Muscle layer of duodenum (tissue), 2 donors: ENCODE measurements at regions not wholly inside any gene's neighbourhood (a gene's known extent, or its start where the extent isn't known, plus 50 kb on each side); places are given as distances from the start of the nearest gene placed in this dataset.

Experiments used
- H3K27ac ChIP-seq: one replicate; pipeline ENCODE4 v1.7.0; 2013; ENCODE audit warnings: mild to moderate bottlenecking, low read length
- H3K27me3 ChIP-seq: one replicate; pipeline ENCODE4 v1.7.0; 2013; ENCODE audit warnings: low read depth, mild to moderate bottlenecking, control low read depth, low read length
- H3K36me3 ChIP-seq, 2 donors: one replicate each; pipeline ENCODE4 v1.7.0; 2013; ENCODE audit warnings: low read length in 2 of 2, control low read depth in 1 of 2, mild to moderate bottlenecking in 1 of 2; ENCODE audit not compliant: insufficient read depth in 2 of 2, control insufficient read depth in 1 of 2
- H3K4me1 ChIP-seq, 2 donors: one replicate each; pipeline ENCODE4 v1.7.0; 2013; ENCODE audit warnings: low read length in 2 of 2, mild to moderate bottlenecking in 2 of 2, control low read depth in 1 of 2, moderate library complexity in 1 of 2; ENCODE audit not compliant: insufficient read depth in 2 of 2, control insufficient read depth in 1 of 2
- H3K4me3 ChIP-seq, 2 donors: one replicate each; pipeline ENCODE4 v1.7.0; 2013; ENCODE audit warnings: low read length in 2 of 2, low read depth in 1 of 2, mild to moderate bottlenecking in 1 of 2
- H3K9me3 ChIP-seq, 2 donors: one replicate each; pipeline ENCODE4 v1.7.0; 2013; ENCODE audit warnings: low read length in 2 of 2, control low read depth in 1 of 2, mild to moderate bottlenecking in 1 of 2; ENCODE audit not compliant: control insufficient read depth in 1 of 2
- donor health status: healthy.

DNA sequence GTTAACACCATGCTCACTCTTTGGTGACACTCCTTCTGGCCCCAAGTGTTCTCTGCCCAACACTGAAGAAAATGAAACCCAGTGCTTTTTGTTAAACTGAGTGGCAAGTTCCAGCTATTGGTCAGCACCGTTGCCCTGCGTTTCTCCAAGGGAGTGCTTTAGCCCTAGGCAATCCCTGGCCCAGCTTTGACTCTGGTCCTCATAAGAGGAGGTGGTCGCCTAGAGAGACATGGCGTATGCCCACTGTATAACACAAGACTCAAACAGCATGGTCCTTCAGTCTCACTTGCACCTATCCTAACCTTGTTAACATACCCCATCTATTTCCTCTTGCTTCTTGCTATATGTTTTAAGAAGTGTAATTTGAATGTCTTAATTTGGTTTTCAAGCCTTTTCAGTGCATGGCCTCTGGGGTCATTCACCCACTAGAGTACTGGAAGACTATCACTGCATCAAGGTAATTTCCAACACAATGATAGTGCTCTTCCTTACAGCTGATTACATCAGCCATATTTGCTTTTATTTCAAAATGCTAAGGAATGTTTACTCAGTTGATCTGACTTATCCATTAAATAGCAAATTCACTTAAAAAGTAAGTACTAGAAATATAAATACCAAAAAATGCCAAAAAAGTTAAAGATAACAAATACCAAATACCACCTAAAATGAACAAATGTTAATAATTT lies 190.5 kb upstream of the SOX21 start:
- H3K36me3 ChIP-seq = no peaks in the 10 kb centered on the region
- H3K27me3 ChIP-seq = no peaks in the 10 kb centered on the region

DNA sequence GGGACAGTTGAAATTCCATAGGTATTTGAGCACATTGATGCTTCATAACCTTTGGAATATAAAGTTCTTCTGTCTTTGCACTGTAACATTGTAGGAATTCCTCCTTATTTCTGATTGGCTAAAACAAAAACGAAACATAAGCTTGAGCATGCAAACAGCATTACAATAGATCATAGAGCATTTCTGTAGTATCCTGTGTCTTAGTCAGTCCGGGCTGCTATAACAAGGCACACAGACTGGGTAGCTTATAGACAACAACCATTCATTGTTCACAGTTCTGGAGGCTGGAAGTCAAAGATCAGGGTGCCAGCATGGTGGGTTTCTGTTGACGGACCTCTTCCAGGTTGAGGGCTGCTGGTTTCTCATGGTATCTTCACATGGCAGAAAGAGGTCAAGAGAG lies 188.7 kb upstream of the SOX21 start:
- no peaks in the 10 kb centered on the region for H3K9me3 ChIP-seq
- H3K27me3 ChIP-seq = no peaks in the 10 kb centered on the region
- no peak overlapping the region for H3K4me3 ChIP-seq
- no peak overlapping the region for H3K27ac ChIP-seq
- no peaks in the 10 kb centered on the region for H3K36me3 ChIP-seq
- H3K4me1 ChIP-seq = no peaks in the 10 kb centered on the region

More for the DNA sequence above, 190.5 kb upstream of the SOX21 start:
- Histone ChIP-seq H3K9me3 (no peaks in the 10 kb centered on the region), H3K4me3 (no peak overlapping the region), H3K4me1 (no peaks in the 10 kb centered on the region), H3K27ac (no peak overlapping the region)

DNA sequence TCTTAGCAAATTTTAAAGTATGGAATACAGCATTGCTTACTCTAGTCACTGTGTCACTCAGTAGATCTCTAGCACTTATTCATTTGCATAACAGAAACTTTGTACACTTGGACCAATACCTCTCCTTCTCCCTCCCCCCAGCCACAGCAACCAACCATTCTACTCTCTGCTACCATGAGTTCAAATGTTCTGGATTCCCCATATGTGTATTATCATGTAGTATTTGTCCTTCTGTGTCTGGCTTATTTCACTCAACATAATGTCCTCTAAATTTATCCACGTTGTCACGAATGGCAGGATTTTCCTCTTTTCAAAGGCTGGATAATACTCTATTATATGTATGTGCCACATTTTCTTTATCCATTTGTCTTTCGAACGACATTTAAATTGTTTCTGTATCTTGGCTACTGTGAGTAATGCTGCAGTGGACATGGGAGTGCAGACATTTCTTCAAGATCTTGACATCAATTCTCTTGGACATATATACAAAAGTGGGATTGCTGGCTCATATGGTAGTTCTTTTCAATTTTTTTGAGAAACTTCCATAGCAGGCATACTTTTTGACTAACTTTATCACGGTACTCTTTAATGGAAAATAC lies 184.5 kb upstream of the SOX21 start:
- Histone ChIP-seq H3K4me1 (no peaks in the 10 kb centered on the region), H3K27me3 (no peaks in the 10 kb centered on the region), H3K27ac (no peak overlapping the region), H3K36me3 (no peaks in the 10 kb centered on the region), H3K9me3 (no peaks in the 10 kb centered on the region), H3K4me3 (no peak overlapping the region)

DNA sequence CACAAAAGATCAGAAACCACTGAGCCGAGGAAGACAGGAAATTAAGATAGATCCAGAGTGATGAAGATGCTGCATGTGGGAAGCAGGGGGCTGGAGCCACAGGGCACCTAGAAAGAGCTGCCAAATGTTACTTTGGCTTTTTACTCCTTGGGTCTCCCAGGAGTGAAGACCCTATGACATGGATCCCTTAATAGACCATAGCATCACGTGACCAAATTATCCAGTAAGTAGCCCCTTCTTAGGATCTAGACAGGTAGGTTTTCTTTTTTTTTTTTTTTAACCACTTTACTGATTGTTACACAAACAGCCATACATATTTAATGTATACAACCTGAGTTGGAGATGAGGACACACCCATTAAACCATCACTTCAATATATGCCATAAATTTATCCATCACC lies 183.9 kb upstream of the SOX21 start:
- Histone ChIP-seq H3K27ac (no peak overlapping the region), H3K27me3 (no peaks in the 10 kb centered on the region), H3K4me1 (no peaks in the 10 kb centered on the region), H3K36me3 (no peaks in the 10 kb centered on the region), H3K9me3 (no peaks in the 10 kb centered on the region), H3K4me3 (no peak overlapping the region)

DNA sequence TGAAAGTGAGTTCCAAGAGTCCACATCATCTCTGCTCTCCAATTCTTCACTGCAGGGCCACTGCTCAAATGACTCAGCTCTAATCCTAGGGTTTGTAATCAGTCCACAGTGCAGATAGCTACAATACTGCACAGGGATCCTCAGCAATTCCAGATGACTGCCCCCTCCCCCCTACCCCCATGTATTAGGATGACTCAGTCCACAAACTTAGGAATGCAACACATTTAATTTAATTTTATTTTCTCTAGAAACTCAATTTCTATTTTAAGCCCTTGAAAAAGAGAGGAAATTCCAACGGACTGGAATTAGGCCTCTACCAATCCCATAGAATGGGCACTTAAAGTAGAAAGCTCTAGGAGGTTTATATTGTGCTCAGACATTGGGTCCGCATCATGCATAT lies 173.8 kb upstream of the SOX21 start:
- Histone ChIP-seq H3K27ac (no peak overlapping the region), H3K36me3 (no peaks in the 10 kb centered on the region), H3K27me3 (no peaks in the 10 kb centered on the region), H3K4me3 (no peak overlapping the region), H3K9me3 (no peaks in the 10 kb centered on the region), H3K4me1 (no peaks in the 10 kb centered on the region)

DNA sequence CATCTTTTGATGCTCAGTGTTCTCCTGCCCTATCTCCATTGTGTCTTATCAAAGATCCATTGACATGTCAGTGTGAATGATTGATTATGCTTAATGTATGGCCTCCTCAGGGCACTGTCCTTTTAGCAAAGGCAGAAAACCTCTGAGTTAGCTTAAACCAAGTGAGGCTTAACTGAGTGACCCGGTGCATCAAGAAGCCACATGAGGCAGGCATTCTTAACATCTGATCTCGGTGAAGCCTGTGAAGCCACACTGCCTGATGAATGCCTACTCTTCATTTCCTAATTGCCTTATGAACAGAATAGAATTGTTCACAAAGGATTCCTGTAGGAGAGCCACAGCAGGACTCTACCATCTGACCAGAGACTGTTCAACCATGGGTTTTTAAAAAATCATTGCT lies 168.1 kb upstream of the SOX21 start:
- Histone ChIP-seq H3K36me3 (no peaks in the 10 kb centered on the region), H3K9me3 (no peaks in the 10 kb centered on the region), H3K4me1 (no peaks in the 10 kb centered on the region), H3K27me3 (no peaks in the 10 kb centered on the region), H3K4me3 (no peak overlapping the region), H3K27ac (no peak overlapping the region)

DNA sequence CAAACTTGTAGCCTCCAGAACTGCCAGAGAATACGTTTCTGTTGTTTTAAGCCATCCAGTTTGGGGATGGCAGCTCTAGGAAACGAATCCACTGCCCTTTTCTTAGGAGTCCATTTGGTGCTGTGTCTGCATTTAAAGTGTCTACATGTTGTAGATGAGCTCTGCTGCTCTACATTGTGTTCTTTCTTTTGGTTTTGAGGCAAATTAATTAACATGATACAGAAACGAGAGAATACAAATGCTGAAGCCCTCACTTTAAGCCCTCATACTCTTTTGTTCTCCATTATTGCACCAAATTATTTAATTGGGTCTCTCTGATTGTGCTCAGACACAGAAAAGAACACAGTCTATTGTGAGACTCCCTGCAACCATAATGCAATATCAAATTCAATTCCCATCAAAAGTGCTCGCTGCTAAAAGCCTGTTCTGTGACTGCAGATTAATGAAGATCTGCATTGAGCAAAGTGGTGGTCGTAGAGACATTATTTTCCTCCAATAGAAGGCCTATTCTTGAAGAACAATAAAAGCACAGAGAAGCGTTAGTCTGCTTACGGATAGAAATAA lies 166.3 kb upstream of the SOX21 start:
- Histone ChIP-seq H3K36me3 (no peaks in the 10 kb centered on the region), H3K27ac (no peak overlapping the region), H3K4me3 (no peak overlapping the region), H3K27me3 (no peaks in the 10 kb centered on the region), H3K4me1 (no peaks in the 10 kb centered on the region), H3K9me3 (no peaks in the 10 kb centered on the region)

DNA sequence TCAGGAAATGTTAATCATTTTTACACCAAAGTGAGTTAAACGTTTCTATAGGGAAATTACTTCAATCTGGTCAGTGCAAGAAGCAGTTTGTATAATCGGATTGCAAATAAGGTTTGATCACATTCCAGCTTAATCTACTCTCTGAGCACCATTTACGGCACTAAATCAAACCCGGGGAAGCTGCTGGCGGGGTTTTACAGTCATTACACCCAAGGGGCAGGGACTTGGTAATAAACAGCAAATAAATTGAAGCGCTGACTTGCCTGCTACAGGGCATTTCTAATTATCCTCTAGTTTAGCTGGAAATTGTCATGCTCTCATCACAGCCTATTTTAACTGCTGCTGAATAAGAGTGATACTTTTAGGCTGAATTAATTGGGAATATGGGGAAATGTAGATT lies 152.1 kb upstream of the SOX21 start:
- no peak overlapping the region for H3K4me3 ChIP-seq
- H3K27ac ChIP-seq = no peak overlapping the region
- H3K27me3 ChIP-seq = no peaks in the 10 kb centered on the region
- H3K9me3 ChIP-seq = no peaks in the 10 kb centered on the region
- H3K36me3 ChIP-seq = no peaks in the 10 kb centered on the region
- no peaks in the 10 kb centered on the region for H3K4me1 ChIP-seq

DNA sequence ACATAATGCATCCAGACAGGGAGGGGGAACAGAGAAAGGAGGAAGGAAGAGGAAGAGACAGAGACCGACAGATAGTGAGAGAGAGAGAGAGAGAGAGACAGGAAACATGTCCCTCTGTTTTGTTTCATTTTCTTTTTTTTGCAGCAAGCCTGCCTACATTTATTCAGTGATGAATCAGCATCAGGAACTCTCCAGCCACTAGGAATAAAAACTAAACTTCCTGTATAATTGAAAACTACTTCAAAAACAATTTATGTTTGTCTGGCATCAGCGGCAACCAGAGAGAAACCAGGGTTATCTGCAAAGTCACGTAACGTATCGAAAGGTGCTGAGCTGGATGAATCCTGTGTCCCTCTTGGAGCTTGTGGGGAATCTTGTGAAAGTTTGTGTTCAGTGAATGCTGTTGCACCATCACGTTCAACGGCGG lies 148.6 kb upstream of the SOX21 start:
- Histone ChIP-seq H3K9me3 (no peaks in the 10 kb centered on the region), H3K4me1 (no peaks in the 10 kb centered on the region), H3K36me3 (no peaks in the 10 kb centered on the region), H3K27ac (peak overlapping the region; percentile 10), H3K4me3 (peak overlapping the region; percentile 52 to 62), H3K27me3 (no peaks in the 10 kb centered on the region)

DNA sequence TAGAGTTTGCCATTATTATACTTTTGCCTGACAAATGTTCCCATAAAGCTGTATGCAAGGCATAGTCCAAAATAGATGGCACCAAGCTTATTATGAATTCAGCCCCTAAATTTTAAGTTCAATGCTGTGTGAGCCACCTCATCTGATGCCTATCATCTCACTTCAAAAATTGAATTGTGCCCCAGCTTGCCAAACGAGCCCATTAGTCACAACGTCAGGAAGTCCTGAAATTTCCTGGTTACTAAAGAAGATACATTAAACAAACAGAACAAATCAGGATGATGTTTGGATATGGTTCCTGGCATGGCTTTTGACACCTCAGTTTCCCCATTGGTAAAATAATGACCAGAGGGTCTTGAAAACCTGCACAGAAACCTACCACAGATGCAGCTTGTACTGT lies 147.5 kb upstream of the SOX21 start:
- no peaks in the 10 kb centered on the region for H3K9me3 ChIP-seq
- H3K4me1 ChIP-seq = no peaks in the 10 kb centered on the region
- H3K36me3 ChIP-seq = no peaks in the 10 kb centered on the region
- no peak overlapping the region for H3K4me3 ChIP-seq
- H3K27me3 ChIP-seq = no peaks in the 10 kb centered on the region
- H3K27ac ChIP-seq = no peak overlapping the region

DNA sequence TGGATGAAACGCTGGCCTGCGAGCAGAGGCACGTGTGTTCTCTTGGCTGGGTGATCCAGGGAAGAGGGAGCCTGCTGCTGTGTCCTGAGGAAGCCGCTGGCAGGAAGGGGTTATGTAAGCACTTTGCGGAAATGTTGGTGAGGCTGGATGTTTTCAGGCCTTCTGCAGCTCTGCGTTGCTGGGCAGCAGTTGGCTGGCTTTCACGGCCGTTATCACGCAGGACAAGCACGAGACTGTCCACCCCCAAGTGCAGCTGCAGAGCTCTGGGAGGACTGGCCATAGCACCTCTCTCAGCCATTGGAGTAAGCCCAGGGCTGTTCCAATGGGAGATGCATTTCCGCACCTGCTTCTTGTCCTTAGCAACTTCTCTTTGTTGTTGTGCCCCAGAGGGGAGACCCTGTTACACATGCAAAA lies 146.9 kb upstream of the SOX21 start:
- Histone ChIP-seq H3K36me3 (no peaks in the 10 kb centered on the region), H3K27ac (no peak overlapping the region)

DNA sequence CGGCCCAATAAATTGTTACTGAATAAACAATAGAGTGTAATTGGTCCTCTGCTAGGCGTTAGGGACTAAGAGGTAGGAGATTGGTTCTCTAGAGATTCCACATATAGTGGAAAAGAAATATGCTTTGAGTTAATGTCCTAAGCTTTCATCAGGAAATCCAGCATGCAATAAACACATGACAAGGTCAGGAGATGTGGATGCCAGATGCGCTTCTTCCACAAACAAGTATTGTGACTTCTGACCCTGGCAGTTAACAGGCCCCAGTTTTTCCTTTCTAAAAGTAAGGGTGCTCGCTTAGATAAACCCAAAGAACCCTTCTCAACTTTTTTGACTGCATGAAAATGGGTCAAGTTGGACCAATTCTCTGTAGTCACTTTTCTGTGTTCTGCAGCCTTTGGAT lies 146.5 kb upstream of the SOX21 start:
- H3K4me3 ChIP-seq = no peak overlapping the region
- no peak overlapping the region for H3K27ac ChIP-seq
- no peaks in the 10 kb centered on the region for H3K36me3 ChIP-seq

More for the DNA sequence above, 146.9 kb upstream of the SOX21 start:
- H3K4me1 ChIP-seq = no peaks in the 10 kb centered on the region
- H3K4me3 ChIP-seq = no peak overlapping the region
- no peaks in the 10 kb centered on the region for H3K9me3 ChIP-seq
- no peaks in the 10 kb centered on the region for H3K27me3 ChIP-seq

More for the DNA sequence above, 146.5 kb upstream of the SOX21 start:
- no peaks in the 10 kb centered on the region for H3K4me1 ChIP-seq
- no peaks in the 10 kb centered on the region for H3K9me3 ChIP-seq
- no peaks in the 10 kb centered on the region for H3K27me3 ChIP-seq
